ENCODE measurements at regions not wholly inside any gene's neighbourhood (a gene's known extent, or its start where the extent isn't known, plus 50 kb on each side); places are given as distances from the start of the nearest gene placed in this dataset.

DNA sequence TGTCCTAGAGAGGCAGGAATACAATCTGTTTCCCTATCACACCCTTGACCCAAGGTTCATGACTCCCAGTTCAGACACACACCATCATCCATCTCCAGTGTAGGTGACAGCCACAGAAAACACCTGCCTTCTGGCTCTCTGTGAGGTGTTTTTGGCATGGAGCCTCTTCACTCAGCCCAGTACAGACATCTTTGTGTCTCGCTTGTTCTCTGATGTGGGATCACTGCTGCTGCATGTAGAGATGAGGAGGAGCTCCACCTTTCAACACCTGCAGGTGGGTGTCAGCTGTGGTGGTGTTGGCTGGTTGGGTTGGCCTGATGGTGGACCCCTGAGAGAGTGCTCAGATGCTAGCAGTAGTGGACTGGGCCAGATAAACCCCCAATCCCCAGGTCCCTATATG, 916.7 kb upstream of the B3GALT2 start:
- TF ChIP-seq ZNF354B (CRISPR knock-in tag; IDR thresholded peaks at IDR 0.05), result no peak
- no peak for TF ChIP-seq ZFX (CRISPR knock-in tag; IDR thresholded peaks at IDR 0.05)
- TF ChIP-seq, protein P1, sequence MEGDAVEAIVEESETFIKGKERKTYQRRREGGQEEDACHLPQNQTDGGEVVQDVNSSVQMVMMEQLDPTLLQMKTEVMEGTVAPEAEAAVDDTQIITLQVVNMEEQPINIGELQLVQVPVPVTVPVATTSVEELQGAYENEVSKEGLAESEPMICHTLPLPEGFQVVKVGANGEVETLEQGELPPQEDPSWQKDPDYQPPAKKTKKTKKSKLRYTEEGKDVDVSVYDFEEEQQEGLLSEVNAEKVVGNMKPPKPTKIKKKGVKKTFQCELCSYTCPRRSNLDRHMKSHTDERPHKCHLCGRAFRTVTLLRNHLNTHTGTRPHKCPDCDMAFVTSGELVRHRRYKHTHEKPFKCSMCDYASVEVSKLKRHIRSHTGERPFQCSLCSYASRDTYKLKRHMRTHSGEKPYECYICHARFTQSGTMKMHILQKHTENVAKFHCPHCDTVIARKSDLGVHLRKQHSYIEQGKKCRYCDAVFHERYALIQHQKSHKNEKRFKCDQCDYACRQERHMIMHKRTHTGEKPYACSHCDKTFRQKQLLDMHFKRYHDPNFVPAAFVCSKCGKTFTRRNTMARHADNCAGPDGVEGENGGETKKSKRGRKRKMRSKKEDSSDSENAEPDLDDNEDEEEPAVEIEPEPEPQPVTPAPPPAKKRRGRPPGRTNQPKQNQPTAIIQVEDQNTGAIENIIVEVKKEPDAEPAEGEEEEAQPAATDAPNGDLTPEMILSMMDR (IDR thresholded peaks at IDR 0.05 in 2 of 3, conservative IDR thresholded peaks at IDR 0.05 in 1 of 3; ENCODE audit: insufficient read depth in 2 of 3, low read depth in 1 of 3, low read length in 3 of 3), result no peak
- TF ChIP-seq NCOA2 (IDR thresholded peaks at IDR 0.05; ENCODE audit: partially characterized antibody in 2 of 2), result no peak

Measured in K562 (cell line).